Renal pelvis (tissue), 1 donor: ENCODE measurements at regions not wholly inside any gene's neighbourhood (a gene's known extent, or its start where the extent isn't known, plus 50 kb on each side); places are given as distances from the start of the nearest gene placed in this dataset.

ENCODE experiments used
- DNase-seq: peaks from one replicate; pipeline ENCODE4 v3.0.0-alpha.2; 2013

GRCh38 chr6:1089859-1090258 is 222.0 kb upstream of the FOXQ1 start:
- no peak for DNase-seq

- no peak for DNase-seq
Observed at GRCh38 chr6:1088492-1089001, 223.4 kb upstream of the FOXQ1 start.

DNA sequence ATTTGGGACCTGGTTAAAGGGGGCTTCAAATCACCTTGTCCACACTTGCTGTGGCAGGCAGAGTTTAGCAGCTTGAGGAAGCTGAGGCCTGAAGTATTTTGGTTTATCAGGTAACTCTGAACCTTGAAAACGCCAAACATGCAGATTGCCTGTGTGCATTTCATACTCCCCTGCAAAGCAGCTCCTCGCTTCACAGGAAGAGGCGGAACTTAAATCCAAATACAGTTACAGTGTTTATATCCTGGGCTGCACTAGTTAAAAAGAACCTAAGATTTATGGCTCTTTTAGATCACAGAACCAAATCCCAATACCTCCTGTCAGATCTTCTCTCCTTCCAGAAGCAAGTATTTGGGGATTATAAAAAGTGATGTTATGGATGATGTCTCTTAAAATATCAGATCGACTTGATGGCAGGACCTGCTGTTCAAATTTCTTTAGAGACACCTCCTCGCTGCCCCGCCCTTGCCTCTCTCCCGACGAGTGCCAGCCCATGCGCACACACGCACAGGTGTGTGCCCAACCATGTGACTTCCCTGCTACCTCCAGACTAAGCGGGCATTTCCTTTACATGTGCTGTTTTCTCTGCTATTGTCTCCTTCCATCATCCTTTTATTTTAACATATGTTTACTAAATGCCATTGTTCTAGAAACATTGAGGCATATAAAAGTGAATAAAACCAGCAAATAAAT is 224.6 kb upstream of the FOXQ1 start:
- DNase-seq, result no peak

GRCh38 chr6:1086446-1087153 is 225.3 kb upstream of the FOXQ1 start:
- DNase-seq, result no peak

DNA sequence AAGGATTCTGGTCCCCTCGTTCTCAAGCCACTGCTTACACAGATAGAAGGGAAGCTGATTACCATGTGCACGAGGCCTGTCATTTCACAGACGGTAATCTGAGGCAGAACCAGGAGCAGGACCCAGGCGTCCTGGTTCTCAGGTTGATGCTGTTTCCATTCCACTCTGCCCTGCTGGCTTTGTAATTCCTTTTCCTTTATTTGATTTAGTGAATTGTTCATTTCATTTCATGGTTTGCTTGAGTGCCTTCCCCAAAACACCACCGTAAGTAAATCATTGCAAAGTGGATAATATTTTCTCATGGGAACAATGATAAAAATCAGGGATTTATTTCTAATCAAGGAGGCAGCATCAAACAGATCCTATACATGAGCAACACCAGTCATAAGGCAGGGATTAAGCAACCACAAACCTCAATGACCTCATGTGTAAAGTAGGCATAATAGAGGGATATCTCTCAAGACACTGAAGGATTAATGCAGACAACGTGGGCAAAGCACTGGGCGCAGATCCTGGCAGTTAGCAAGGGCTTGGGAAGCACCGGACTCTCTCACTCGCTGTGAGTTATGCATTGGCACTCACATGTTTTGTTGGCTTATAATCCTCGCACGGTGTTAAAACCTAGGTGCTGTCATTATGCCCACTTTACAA is 229.5 kb upstream of the FOXQ1 start:
- DNase-seq, result no peak

- DNase-seq, result no peak
Observed at GRCh38 chr6:1081551-1082284, 230.2 kb upstream of the FOXQ1 start.

DNA sequence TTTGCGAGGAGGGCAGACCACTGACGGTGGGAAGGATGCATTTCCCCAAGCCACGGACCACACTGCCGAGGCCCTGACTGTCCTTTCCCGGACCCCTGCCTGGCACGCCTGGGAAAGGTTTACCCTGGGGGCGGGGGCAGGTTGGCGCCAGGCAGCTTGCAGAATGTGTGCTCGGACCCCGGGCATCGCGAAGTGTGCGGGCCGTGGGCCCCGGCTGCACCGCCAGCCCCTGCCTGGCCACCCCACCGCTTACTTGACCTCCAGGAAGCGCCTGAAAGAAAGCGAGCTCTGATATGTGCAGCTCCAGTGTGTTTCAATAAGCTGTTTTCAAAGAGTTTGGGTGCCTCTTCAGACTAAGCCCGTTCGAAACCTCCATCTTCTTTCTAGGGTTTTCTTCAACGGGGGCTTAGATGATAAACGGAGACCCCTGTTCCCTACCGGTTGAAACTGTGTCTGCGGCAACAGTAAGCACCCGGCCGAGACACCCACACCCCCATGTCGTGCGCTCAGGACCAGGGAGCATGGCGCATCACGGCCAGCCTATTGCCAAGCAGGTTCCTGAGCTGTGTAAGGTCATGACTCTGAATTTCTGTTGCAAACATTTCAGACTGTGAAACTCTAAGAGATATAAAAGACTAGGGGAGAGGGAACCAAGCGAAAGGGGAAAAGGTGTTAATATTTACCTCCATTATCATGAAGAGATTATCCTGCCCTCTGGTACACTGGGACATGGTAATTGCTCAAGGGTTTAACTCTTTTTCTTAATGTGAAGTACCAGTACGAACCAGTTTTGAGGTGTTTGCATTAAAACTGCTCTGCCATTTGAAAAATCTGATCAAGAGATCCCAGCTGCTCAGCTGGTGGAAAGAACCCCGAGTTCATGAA is 231.2 kb upstream of the FOXQ1 start:
- no peak for DNase-seq

GRCh38 chr6:1079525-1079924 is 232.4 kb upstream of the FOXQ1 start:
- DNase-seq, result no peak

DNA sequence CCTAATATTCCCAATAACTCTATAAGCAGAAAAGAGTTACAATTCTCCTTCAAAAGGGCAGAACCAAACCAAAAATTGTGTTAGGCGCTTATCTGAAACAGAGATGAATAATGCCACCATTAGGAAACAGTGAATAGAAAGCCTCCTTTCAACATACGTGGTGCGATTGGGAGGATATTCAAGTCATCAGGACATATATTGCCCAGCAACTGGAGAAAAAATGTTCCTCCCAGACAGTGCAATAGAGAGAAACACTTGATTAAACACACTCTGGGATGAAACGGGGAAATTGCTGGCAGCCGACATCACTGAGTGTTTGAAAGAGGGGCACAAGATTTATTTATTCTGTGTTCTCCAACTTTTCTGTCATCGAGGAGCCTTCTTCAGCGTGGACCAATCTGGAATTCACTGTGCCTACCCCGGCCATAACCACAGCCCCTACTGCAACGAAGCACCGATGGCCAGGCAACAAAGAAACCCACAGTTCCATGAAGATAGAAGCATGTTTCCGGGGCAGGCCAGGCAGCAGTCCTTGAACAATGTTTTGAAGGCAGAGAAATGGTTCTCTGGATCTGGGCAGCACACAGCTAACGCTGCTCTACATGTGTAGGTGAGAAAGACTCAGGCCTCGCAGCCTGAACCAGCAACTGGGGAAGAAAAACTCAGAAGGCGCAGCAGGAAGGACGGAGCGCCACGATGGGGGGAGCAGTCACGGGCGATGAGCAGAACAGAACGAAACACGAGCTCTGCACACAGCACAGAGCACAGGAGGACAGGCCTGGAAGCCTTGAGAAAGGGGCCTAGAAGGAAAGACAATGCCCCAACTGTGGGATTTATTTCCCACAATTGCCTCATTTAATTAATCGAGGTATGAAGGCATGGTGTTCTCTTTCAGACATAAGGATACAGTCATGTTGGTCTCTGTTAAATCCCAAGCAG is 234.2 kb upstream of the FOXQ1 start:
- no peak for DNase-seq

GRCh38 chr6:1076531-1077459 is 235.1 kb upstream of the FOXQ1 start:
- no peak for DNase-seq

DNA sequence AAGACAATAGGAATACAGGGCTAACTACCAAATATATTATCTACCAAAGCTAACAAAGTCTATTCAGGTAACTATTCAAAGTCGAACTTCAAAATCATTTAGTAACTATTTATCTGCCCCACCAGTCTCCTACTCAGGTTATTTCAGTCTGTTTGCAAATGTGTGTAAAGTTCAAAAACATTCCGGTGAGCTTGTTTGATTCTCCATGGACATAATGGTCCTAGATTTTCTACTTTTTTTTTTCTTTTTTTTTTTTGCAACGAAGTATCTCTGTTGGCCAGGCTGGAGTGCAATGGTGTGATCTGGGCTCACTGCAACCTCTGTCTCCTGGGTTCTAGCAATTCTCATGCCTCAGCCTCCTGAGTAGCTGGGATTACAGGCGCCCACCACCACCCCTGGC is 236.0 kb upstream of the FOXQ1 start:
- DNase-seq, result no peak

- DNase-seq, result no peak
Observed at GRCh38 chr6:1075444-1075843, 236.5 kb upstream of the FOXQ1 start.

DNA sequence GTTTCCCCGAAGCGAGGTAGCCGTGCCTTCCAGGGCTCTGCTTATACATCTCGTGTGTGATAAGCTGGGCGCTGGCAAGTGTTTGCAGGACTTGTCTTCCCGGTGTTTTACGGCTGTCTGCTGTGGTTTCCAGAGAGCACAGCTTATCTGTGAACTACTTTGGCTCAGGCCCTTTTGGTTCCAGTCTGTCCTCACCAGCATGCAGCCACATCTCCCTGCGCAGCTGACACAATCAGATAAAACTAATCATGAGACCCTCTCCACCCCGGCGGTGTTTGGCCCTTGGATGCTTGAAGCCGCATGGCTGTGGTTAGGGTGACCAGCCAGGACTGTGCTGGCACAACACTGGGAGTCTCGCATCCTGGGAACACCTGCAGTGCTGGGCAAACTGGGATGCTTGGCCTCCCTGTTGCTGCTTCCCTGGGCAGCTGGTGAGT is 241.8 kb upstream of the FOXQ1 start:
- DNase-seq, result no peak

- DNase-seq, result no peak
Observed at GRCh38 chr6:1068905-1069304, 243.0 kb upstream of the FOXQ1 start.

DNA sequence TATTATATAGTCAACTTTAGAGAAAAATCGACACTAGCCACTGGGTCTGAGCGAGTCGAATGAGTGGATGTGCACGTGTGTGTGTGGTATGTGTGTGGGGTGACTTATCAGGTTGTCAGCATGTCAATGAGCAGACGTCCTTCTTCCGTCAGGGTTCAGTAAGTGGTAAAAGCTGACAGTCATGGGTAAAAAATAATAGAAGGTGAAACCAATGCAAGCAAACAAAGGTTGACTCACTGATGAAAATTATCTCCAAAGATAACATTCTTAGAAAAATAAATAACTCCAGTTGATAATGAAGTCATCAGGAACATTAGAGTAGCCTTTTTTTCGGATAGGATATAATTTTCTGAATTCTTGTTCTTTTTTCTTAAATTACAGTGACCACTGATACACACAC is 243.8 kb upstream of the FOXQ1 start:
- DNase-seq, result no peak

GRCh38 chr6:1067346-1067745 is 244.6 kb upstream of the FOXQ1 start:
- no peak for DNase-seq

GRCh38 chr6:1066449-1067090 is 245.3 kb upstream of the FOXQ1 start:
- no peak for DNase-seq

- DNase-seq, result no peak
Observed at GRCh38 chr6:1065986-1066385, 245.9 kb upstream of the FOXQ1 start.
